ENCODE measurements at regions not wholly inside any gene's neighbourhood (a gene's known extent, or its start where the extent isn't known, plus 50 kb on each side); places are given as distances from the start of the nearest gene placed in this dataset.

DNA sequence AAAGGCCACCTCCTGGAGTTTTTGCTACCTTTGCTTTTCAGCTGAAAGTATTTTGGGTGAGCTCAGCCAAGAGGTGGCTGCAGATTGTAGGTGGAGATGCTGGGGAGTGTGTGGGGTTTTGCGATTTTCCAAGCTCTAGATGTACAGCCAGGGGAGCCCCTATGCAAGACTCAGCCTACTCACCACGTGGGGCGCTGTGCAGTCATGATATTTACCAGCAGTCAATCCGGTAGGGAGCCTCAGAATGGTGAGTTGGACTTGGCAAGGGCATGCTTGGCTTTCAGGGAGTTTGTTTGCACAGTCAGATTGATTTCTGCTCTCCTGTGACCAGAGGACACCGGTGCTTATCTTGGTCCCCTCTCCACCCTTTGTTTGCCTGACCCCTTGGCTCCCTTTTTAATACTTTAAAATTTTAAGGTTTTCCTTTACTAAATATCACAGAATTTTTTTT is 175.3 kb downstream of the UTP18 start:
- intact Hi-C loops (cut with DNase I) = no loop called here

DNA sequence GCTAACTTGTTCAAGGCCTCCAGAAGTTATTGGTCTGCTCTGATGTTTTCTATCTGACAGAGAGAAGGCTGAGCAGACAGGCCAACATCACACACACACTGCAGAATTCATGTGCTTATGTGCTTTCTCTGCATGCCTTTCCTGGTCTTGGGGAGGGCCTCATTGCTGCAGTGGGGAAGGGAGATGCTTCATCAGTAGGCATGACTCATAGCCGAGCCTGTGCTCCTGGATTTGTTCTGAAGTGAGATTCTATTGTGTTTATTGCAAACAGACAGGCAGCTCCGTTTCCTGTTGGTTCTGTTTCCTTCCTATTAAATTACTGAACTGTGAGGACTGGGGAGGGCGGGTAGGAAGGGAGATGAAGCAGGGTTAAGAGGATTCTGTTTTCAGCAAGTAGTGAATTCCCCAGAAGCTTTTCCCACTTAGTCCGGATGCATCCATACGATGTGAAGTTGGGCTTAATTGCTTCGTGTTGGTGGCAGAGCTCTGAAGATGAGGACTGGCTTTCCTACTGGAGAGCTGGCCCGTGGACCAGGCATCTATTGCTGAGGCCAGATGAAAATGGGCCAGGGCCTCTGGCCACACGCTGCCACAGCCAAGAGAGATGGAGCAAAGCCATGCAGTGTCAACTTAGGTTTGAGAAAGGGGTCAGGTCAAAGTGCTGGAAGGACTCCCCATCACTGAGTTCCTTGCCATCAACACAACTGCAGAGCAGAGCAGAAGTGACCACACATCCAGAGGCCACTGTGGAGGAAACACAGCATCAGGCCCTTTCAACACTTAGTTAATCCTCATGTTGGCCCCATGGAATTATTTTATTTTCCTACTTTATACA is 179.3 kb downstream of the UTP18 start:
- no peak for DNase-seq (ENCODE audit: extremely low spot score in 2 of 2)
- no peaks in the 10 kb centered on the region for H3K36me3 ChIP-seq
- H3K4me1 ChIP-seq = no peaks in the 10 kb centered on the region
- H3K27ac ChIP-seq = no peak overlapping the region
- intact Hi-C loops (cut with DNase I) = no loop called here
- H3K4me3 ChIP-seq = no peak overlapping the region
- no peaks in the 10 kb centered on the region for H3K9me3 ChIP-seq
- no peaks in the 10 kb centered on the region for H3K27me3 ChIP-seq
- no peak for TF ChIP-seq POLR2A (IDR thresholded peaks at IDR 0.05)

More for the DNA sequence above, 175.3 kb downstream of the UTP18 start:
- no peak for DNase-seq (ENCODE audit: extremely low spot score in 2 of 2)
- H3K4me1 ChIP-seq = no peaks in the 10 kb centered on the region
- no peaks in the 10 kb centered on the region for H3K9me3 ChIP-seq
- no peaks in the 10 kb centered on the region for H3K27me3 ChIP-seq
- TF ChIP-seq, protein P1, sequence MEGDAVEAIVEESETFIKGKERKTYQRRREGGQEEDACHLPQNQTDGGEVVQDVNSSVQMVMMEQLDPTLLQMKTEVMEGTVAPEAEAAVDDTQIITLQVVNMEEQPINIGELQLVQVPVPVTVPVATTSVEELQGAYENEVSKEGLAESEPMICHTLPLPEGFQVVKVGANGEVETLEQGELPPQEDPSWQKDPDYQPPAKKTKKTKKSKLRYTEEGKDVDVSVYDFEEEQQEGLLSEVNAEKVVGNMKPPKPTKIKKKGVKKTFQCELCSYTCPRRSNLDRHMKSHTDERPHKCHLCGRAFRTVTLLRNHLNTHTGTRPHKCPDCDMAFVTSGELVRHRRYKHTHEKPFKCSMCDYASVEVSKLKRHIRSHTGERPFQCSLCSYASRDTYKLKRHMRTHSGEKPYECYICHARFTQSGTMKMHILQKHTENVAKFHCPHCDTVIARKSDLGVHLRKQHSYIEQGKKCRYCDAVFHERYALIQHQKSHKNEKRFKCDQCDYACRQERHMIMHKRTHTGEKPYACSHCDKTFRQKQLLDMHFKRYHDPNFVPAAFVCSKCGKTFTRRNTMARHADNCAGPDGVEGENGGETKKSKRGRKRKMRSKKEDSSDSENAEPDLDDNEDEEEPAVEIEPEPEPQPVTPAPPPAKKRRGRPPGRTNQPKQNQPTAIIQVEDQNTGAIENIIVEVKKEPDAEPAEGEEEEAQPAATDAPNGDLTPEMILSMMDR (IDR thresholded peaks at IDR 0.05) = no peak
- TF ChIP-seq POLR2A (IDR thresholded peaks at IDR 0.05) = no peak
- TF ChIP-seq POLR2AphosphoS5 (IDR thresholded peaks at IDR 0.05; ENCODE audit: insufficient read depth in 1 of 2, low read depth in 1 of 2) = no peak
- H3K4me3 ChIP-seq = no peak overlapping the region
- no peak overlapping the region for H3K27ac ChIP-seq
- H3K36me3 ChIP-seq = no peaks in the 10 kb centered on the region

DNA sequence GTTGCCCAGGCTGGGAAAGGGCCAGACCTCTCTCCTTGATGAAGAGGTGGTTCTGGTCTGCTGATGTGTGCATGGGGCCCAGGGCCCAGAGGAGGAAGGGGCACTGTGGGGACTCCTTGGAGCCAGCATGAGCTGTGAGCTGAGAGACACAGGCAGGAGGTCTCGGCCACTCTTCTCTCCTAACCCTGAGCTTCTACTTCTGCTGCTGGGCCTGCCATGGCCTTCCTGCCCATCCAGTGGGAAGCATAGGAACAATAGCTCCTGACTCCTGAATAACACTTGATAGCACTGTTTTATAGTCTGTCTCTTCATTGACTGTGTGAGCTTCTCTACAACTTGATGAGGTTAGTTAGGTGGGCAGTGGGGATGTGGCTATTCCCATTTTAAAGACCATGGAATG is 181.1 kb downstream of the UTP18 start:
- H3K27ac ChIP-seq = no peak overlapping the region
- intact Hi-C loops (cut with DNase I) = no loop called here
- no peak overlapping the region for H3K4me3 ChIP-seq
- no peaks in the 10 kb centered on the region for H3K9me3 ChIP-seq
- DNase-seq (ENCODE audit: extremely low spot score in 2 of 2) = no peak
- H3K27me3 ChIP-seq = no peaks in the 10 kb centered on the region
- H3K4me1 ChIP-seq = no peaks in the 10 kb centered on the region
- no peaks in the 10 kb centered on the region for H3K36me3 ChIP-seq
- TF ChIP-seq, protein P1 (IDR thresholded peaks at IDR 0.05) = no peak
- TF ChIP-seq POLR2A (IDR thresholded peaks at IDR 0.05) (no peak), POLR2AphosphoS5 (IDR thresholded peaks at IDR 0.05; ENCODE audit: insufficient read depth in 1 of 2, low read depth in 1 of 2) (no peak)

DNA sequence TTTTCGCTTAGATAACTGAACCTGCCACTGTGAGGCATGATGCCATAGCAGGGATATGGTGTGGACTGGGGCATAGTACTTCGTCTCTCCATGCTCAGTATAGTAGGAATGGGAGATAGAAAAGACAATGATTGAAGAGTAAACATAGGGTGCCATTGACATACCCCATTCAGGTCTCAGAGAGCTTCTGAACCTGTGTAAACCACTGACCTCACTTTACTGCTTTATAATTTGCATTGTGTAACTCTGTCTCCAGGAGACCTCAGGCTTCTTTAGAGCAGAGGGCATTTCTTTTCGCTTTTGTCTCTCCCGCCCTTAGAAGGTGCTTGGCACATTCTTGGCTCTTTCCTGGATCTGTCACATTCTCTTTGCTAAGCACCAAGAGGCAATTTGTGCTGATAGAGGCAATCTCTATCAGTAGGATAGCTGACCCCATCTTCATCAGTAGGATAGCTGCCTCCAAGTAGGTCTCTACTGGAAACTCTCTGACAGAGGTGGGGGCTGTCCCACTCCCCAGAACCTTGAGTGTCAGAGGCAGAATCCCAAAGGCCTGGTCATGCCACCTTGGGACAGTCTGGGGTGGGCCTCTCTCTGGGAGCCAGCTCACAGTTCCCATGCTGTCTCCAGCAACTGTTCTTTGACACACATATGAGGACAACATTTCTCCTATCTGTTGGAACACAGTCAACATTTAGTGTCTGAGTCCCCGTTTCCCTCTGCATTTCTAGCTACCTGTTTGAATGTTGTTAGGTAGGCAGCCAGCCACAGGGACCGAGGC is 181.9 kb downstream of the UTP18 start:
- no peak for DNase-seq (ENCODE audit: extremely low spot score in 2 of 2)

DNA sequence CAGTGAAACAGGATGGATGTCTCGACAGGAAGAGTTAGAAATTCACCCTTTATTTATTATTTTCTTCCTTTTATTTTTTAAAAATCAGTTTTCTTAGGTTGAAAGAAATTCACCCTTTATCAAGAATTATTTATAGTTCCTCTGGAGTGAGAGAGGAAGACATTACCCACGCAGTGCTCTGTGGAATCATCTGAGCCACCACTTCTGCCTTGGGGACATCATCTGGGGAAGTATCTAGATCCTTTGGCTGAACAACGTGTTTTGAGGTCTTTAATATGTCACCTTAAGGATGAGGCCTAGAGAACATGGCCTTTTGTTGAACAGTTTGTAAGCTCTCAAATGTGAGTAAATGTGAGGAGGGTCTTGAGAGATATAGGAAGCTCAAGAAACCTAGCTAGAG is 183.3 kb downstream of the UTP18 start:
- no peaks in the 10 kb centered on the region for H3K36me3 ChIP-seq

More for the DNA sequence above, 181.9 kb downstream of the UTP18 start:
- no peak overlapping the region for H3K4me3 ChIP-seq
- H3K4me1 ChIP-seq = no peaks in the 10 kb centered on the region
- no peaks in the 10 kb centered on the region for H3K36me3 ChIP-seq
- TF ChIP-seq POLR2A (IDR thresholded peaks at IDR 0.05) (no peak), POLR2AphosphoS5 (IDR thresholded peaks at IDR 0.05; ENCODE audit: insufficient read depth in 1 of 2, low read depth in 1 of 2) (no peak)
- TF ChIP-seq, protein P1 (IDR thresholded peaks at IDR 0.05) = no peak
- no peaks in the 10 kb centered on the region for H3K27me3 ChIP-seq
- H3K9me3 ChIP-seq = no peaks in the 10 kb centered on the region
- intact Hi-C loops (cut with DNase I) = no loop called here
- H3K27ac ChIP-seq = no peak overlapping the region

More for the DNA sequence above, 183.3 kb downstream of the UTP18 start:
- H3K27ac ChIP-seq = no peak overlapping the region
- intact Hi-C loops (cut with DNase I) = no loop called here
- no peaks in the 10 kb centered on the region for H3K9me3 ChIP-seq
- no peaks in the 10 kb centered on the region for H3K27me3 ChIP-seq
- no peak overlapping the region for H3K4me3 ChIP-seq
- H3K4me1 ChIP-seq = no peaks in the 10 kb centered on the region
- TF ChIP-seq POLR2A (IDR thresholded peaks at IDR 0.05) (no peak), POLR2AphosphoS5 (IDR thresholded peaks at IDR 0.05; ENCODE audit: insufficient read depth in 1 of 2, low read depth in 1 of 2) (no peak)
- TF ChIP-seq, protein P1 (IDR thresholded peaks at IDR 0.05) = no peak
- no peak for DNase-seq (ENCODE audit: extremely low spot score in 2 of 2)
